ENCODE measurements at regions not wholly inside any gene's neighbourhood (a gene's known extent, or its start where the extent isn't known, plus 50 kb on each side); places are given as distances from the start of the nearest gene placed in this dataset.

- DNase-seq: no peak
These were observed 359.0 kb upstream of the ZNF521 start for GRCh38 chr18:25710981-25711380.

- DNase-seq: no peak
These were observed 353.7 kb upstream of the ZNF521 start for GRCh38 chr18:25705650-25706049.

- no peak for DNase-seq
These were observed 352.5 kb upstream of the ZNF521 start for GRCh38 chr18:25704494-25704893.

GRCh38 chr18:25704071-25704470 is 352.1 kb upstream of the ZNF521 start:
- DNase-seq: no peak

- DNase-seq: no peak
These were observed 349.9 kb upstream of the ZNF521 start for GRCh38 chr18:25701821-25702220.

- DNase-seq: no peak
These were observed 335.1 kb upstream of the ZNF521 start for GRCh38 chr18:25686960-25687500.

GRCh38 chr18:25685088-25685487 is 333.1 kb upstream of the ZNF521 start:
- no peak for DNase-seq

- DNase-seq: no peak
These were observed 327.5 kb upstream of the ZNF521 start for GRCh38 chr18:25679491-25679890.

- no peak for DNase-seq
These were observed 326.3 kb upstream of the ZNF521 start for GRCh38 chr18:25678221-25678620.

- no peak for DNase-seq
These were observed 323.3 kb upstream of the ZNF521 start for GRCh38 chr18:25675123-25675850.

GRCh38 chr18:25674183-25674582 is 322.2 kb upstream of the ZNF521 start:
- no peak for DNase-seq

- no peak for DNase-seq
These were observed 320.5 kb upstream of the ZNF521 start for GRCh38 chr18:25672490-25672889.

- DNase-seq: no peak
These were observed 317.8 kb upstream of the ZNF521 start for GRCh38 chr18:25669741-25670140.

GRCh38 chr18:25662272-25662671 is 310.3 kb upstream of the ZNF521 start:
- DNase-seq: no peak

GRCh38 chr18:25661831-25662230 is 309.9 kb upstream of the ZNF521 start:
- no peak for DNase-seq

GRCh38 chr18:25659541-25659940 is 307.6 kb upstream of the ZNF521 start:
- no peak for DNase-seq

GRCh38 chr18:25658476-25658875 is 306.5 kb upstream of the ZNF521 start:
- no peak for DNase-seq

GRCh38 chr18:25651553-25651952 is 299.6 kb upstream of the ZNF521 start:
- no peak for DNase-seq

GRCh38 chr18:25650201-25650941 is 298.4 kb upstream of the ZNF521 start:
- DNase-seq: no peak

- no peak for DNase-seq
These were observed 296.8 kb upstream of the ZNF521 start for GRCh38 chr18:25648716-25649260.

- DNase-seq: no peak
These were observed 295.4 kb upstream of the ZNF521 start for GRCh38 chr18:25647404-25647803.

- no peak for DNase-seq
These were observed 295.0 kb upstream of the ZNF521 start for GRCh38 chr18:25646971-25647370.

GRCh38 chr18:25639596-25639995 is 287.6 kb upstream of the ZNF521 start:
- DNase-seq: no peak

GRCh38 chr18:25633563-25633962 is 281.6 kb upstream of the ZNF521 start:
- DNase-seq: no peak

Data from activated T-cell treated with anti-CD3 and anti-CD28 coated beads for 4 hours (primary cell).